Peyer's patch (tissue), 4 donors: ENCODE measurements at regions not wholly inside any gene's neighbourhood (a gene's known extent, or its start where the extent isn't known, plus 50 kb on each side); places are given as distances from the start of the nearest gene placed in this dataset.

Experiments
- DNase-seq, 3 donors: peaks; one replicate each; pipeline ENCODE4 v3.0.0-alpha.2; 2017 to 2019
- H3K27ac ChIP-seq, 4 donors: fragments of 200-600 bp; sonication (generic); one replicate each; pipeline ENCODE4 v1.5.1; 2016 to 2019
- H3K27me3 ChIP-seq, 2 donors: fragments of 200-600 bp; sonication (generic); one replicate each; pipeline ENCODE4 v1.5.1; 2019
- H3K36me3 ChIP-seq, 3 donors: fragments of 200-600 bp; sonication (generic); one replicate each; pipeline ENCODE4 v1.5.1; 2016 to 2019
- H3K4me1 ChIP-seq, 4 donors: fragments of 200-600 bp; sonication (generic); one replicate each; pipeline ENCODE4 v1.5.1; 2016 to 2019
- H3K4me3 ChIP-seq, 4 donors: fragments of 200-600 bp; sonication (generic); 1 replicate in 3 of 4; 2 replicates in 1 of 4; pipeline ENCODE4 v1.5.1; 2016 to 2019; ENCODE audit warnings: mild to moderate bottlenecking in 1 of 4
- H3K9me3 ChIP-seq, 4 donors: fragments of 200-600 bp; sonication (generic); one replicate each; pipeline ENCODE4 v1.5.1; 2016 to 2019; ENCODE audit warnings: mild to moderate bottlenecking in 1 of 4
- CTCF ChIP-seq, 6 experiments: fragments of 450-650 bp in 4 of 6; fragments of 200-600 bp in 2 of 6; sonication (generic) in 1 of 6; IDR thresholded peaks; one replicate each; pipeline ENCODE4 v1.5.1; 2017 to 2019; ENCODE audit warnings: antibody characterized with exemption in 6 of 6, mild to moderate bottlenecking in 3 of 6, moderate library complexity in 1 of 6
- POLR2A ChIP-seq, 2 donors: fragments of 450-650 bp; IDR thresholded peaks; one replicate each; pipeline ENCODE4 v1.5.1; 2017; ENCODE audit warnings: antibody characterized with exemption in 2 of 2, mild to moderate bottlenecking in 2 of 2, moderate library complexity in 2 of 2

- Histone ChIP-seq H3K4me3 (no peak overlapping the region), H3K27ac (no peak overlapping the region), H3K4me1 (no peaks in the 10 kb centered on the region), H3K9me3 (no peaks in the 10 kb centered on the region), H3K27me3 (no peaks in the 10 kb centered on the region), H3K36me3 (no peaks in the 10 kb centered on the region)
- TF ChIP-seq POLR2A (IDR thresholded peaks at IDR 0.05), result no peak
- no peak for TF ChIP-seq CTCF (IDR thresholded peaks at IDR 0.05)
- no peak for DNase-seq
Observed at GRCh38 chr2:8059794-8060193, 622.1 kb upstream of the ID2 start.

- DNase-seq, result no peak
- Histone ChIP-seq H3K27me3 (no peaks in the 10 kb centered on the region), H3K4me3 (no peak overlapping the region), H3K4me1 (no peaks in the 10 kb centered on the region), H3K36me3 (no peaks in the 10 kb centered on the region), H3K27ac (no peak overlapping the region), H3K9me3 (no peaks in the 10 kb centered on the region)
- TF ChIP-seq POLR2A (IDR thresholded peaks at IDR 0.05) (no peak), CTCF (IDR thresholded peaks at IDR 0.05) (no peak)
Observed at GRCh38 chr2:8061219-8061618, 620.6 kb upstream of the ID2 start.

- Histone ChIP-seq H3K27me3 (no peaks in the 10 kb centered on the region), H3K4me1 (no peaks in the 10 kb centered on the region), H3K9me3 (no peaks in the 10 kb centered on the region), H3K36me3 (no peaks in the 10 kb centered on the region), H3K27ac (no peak overlapping the region), H3K4me3 (no peak overlapping the region)
- TF ChIP-seq POLR2A (IDR thresholded peaks at IDR 0.05), result no peak
- no peak for TF ChIP-seq CTCF (IDR thresholded peaks at IDR 0.05)
- no peak for DNase-seq
Observed at GRCh38 chr2:8064603-8065002, 617.3 kb upstream of the ID2 start.

- no peak for TF ChIP-seq CTCF (IDR thresholded peaks at IDR 0.05)
- Histone ChIP-seq H3K27ac (no peak overlapping the region), H3K9me3 (no peaks in the 10 kb centered on the region), H3K4me3 (no peak overlapping the region), H3K36me3 (no peaks in the 10 kb centered on the region), H3K4me1 (no peaks in the 10 kb centered on the region), H3K27me3 (no peaks in the 10 kb centered on the region)
- no peak for DNase-seq
Observed at GRCh38 chr2:8065191-8065590, 616.7 kb upstream of the ID2 start.

- Histone ChIP-seq H3K4me1 (no peaks in the 10 kb centered on the region), H3K36me3 (no peaks in the 10 kb centered on the region), H3K27ac (no peak overlapping the region), H3K4me3 (no peak overlapping the region), H3K27me3 (no peaks in the 10 kb centered on the region), H3K9me3 (no peaks in the 10 kb centered on the region)
- TF ChIP-seq POLR2A (IDR thresholded peaks at IDR 0.05), result no peak
- no peak for TF ChIP-seq CTCF (IDR thresholded peaks at IDR 0.05)
- DNase-seq, result no peak
Observed at GRCh38 chr2:8067784-8068336, 614.0 kb upstream of the ID2 start.

GRCh38 chr2:8072907-8073306 is 608.9 kb upstream of the ID2 start:
- no peak for DNase-seq

More at GRCh38 chr2:8072907-8073306, 608.9 kb upstream of the ID2 start:
- no peak for TF ChIP-seq POLR2A (IDR thresholded peaks at IDR 0.05)
- no peak for TF ChIP-seq CTCF (IDR thresholded peaks at IDR 0.05)
- no peaks in the 10 kb centered on the region for H3K27me3 ChIP-seq
- H3K36me3 ChIP-seq, result no peaks in the 10 kb centered on the region
- H3K27ac ChIP-seq, result no peak overlapping the region
- H3K4me1 ChIP-seq, result no peaks in the 10 kb centered on the region
- H3K9me3 ChIP-seq, result peaks cover 0 to 5% (median 0%) of the 10 kb centered on the region in 4 donors
- H3K4me3 ChIP-seq, result no peak overlapping the region
